ENCODE measurements at regions not wholly inside any gene's neighbourhood (a gene's known extent, or its start where the extent isn't known, plus 50 kb on each side); places are given as distances from the start of the nearest gene placed in this dataset.

DNA sequence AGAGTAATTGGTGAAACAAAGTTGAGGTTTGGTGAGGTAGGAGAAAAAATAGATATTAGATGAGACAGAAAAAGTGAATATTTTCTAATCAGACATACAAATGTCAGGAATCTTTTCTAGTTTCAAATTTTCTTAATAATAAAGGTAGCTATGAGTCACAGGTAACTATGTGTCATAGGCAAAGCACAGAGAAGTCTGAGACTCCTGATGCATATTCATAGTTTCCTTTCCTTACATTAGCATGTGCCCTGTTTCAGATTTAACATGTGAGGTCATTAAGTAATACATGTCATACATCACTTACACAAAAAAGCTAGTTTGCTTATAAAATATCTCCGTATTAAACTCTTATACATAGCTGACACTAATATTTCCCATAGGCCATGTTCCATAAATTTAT is 1141.3 kb upstream of the PCDH20 start:
- Mint-ChIP-seq H3K4me3 (ENCODE audit: unreplicated experiment) (no peak overlapping the region), H3K4me1 (ENCODE audit: low read depth) (no peaks in the 10 kb centered on the region), H3K27me3 (ENCODE audit: low read depth) (no peaks in the 10 kb centered on the region), H3K27ac (ENCODE audit: unreplicated experiment) (no peak overlapping the region), H3K9me3 (ENCODE audit: low read depth) (peaks cover 5% of the 10 kb centered on the region), H3K36me3 (ENCODE audit: low read depth) (no peaks in the 10 kb centered on the region)
- TF ChIP-seq, protein P1, sequence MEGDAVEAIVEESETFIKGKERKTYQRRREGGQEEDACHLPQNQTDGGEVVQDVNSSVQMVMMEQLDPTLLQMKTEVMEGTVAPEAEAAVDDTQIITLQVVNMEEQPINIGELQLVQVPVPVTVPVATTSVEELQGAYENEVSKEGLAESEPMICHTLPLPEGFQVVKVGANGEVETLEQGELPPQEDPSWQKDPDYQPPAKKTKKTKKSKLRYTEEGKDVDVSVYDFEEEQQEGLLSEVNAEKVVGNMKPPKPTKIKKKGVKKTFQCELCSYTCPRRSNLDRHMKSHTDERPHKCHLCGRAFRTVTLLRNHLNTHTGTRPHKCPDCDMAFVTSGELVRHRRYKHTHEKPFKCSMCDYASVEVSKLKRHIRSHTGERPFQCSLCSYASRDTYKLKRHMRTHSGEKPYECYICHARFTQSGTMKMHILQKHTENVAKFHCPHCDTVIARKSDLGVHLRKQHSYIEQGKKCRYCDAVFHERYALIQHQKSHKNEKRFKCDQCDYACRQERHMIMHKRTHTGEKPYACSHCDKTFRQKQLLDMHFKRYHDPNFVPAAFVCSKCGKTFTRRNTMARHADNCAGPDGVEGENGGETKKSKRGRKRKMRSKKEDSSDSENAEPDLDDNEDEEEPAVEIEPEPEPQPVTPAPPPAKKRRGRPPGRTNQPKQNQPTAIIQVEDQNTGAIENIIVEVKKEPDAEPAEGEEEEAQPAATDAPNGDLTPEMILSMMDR (IDR thresholded peaks at IDR 0.05) = no peak
- DNase-seq (ENCODE audit: low spot score) = no peak

DNA sequence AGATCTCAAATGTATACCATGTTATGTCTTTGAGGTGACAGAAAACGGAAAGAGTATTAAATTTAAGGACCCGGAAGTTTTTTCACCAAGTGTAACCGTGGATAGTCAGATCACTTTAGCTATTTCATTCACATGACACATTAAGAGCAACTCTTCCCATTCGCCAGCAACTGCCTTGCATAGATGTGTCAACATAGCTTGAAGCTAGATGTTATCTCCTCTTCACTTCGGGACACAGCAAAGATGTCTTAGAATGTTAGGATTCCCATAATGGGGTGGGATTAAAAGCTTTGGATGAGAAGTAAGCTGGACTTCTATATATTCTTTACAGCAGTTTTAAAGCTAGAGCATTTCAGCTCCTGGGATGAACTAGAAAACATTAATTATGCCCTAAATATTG is 1135.9 kb upstream of the PCDH20 start:
- Mint-ChIP-seq H3K4me3 (ENCODE audit: unreplicated experiment) (no peak overlapping the region), H3K9me3 (ENCODE audit: low read depth) (peaks cover 5% of the 10 kb centered on the region), H3K4me1 (ENCODE audit: low read depth) (no peaks in the 10 kb centered on the region), H3K36me3 (ENCODE audit: low read depth) (no peaks in the 10 kb centered on the region), H3K27me3 (ENCODE audit: low read depth) (no peaks in the 10 kb centered on the region), H3K27ac (ENCODE audit: unreplicated experiment) (no peak overlapping the region)
- TF ChIP-seq, protein P1 (IDR thresholded peaks at IDR 0.05) = no peak
- DNase-seq (ENCODE audit: low spot score) = no peak

DNA sequence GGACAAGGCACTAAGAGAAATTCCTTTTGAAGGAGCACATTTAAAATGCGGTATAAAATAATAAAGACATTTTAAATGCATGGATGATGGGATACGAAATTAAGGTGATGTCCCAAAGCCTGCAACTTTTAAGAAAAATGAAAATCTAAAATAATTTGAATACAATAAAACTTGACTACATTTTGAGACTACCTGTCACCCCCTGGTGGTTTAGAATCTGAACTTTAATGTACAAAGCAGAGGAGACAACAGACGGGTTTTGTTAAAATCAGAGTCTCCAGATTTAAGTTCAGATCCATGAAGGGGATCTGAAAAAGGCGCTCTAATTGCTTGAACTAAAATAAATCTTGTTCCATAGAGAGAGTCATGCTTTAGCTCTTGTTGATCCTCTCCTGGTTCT is 1129.3 kb upstream of the PCDH20 start:
- TF ChIP-seq, protein P1 (IDR thresholded peaks at IDR 0.05) = peak; percentile 54
- no peaks in the 10 kb centered on the region for H3K9me3 Mint-ChIP-seq (ENCODE audit: low read depth)
- DNase-seq (ENCODE audit: low spot score) = no peak
- H3K36me3 Mint-ChIP-seq (ENCODE audit: low read depth) = no peaks in the 10 kb centered on the region
- H3K4me1 Mint-ChIP-seq (ENCODE audit: low read depth) = no peaks in the 10 kb centered on the region
- no peaks in the 10 kb centered on the region for H3K27me3 Mint-ChIP-seq (ENCODE audit: low read depth)
- no peak overlapping the region for H3K27ac Mint-ChIP-seq (ENCODE audit: unreplicated experiment)
- no peak overlapping the region for H3K4me3 Mint-ChIP-seq (ENCODE audit: unreplicated experiment)

DNA sequence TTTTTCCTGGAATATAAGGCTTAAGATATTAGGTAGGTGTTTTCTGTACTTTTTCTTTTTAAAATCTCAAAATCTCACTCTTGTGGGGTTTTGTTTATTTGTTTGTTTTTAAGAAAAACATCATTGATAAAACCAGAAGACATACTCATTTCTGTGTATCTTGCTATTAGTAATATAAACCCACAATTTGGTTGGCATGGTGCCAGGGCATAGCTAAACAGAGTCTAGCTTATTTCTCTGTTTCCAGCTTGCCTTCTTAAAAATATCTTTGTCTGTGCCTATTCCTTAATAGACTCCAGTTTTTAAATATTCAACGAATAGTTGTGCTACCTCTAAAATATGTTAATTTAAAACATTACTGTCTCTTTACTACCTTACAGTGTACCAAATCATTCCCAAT is 1121.9 kb upstream of the PCDH20 start:
- Mint-ChIP-seq H3K36me3 (ENCODE audit: low read depth) (no peaks in the 10 kb centered on the region), H3K9me3 (ENCODE audit: low read depth) (no peaks in the 10 kb centered on the region), H3K27ac (ENCODE audit: unreplicated experiment) (no peak overlapping the region), H3K4me3 (ENCODE audit: unreplicated experiment) (no peak overlapping the region), H3K4me1 (ENCODE audit: low read depth) (no peaks in the 10 kb centered on the region), H3K27me3 (ENCODE audit: low read depth) (no peaks in the 10 kb centered on the region)
- no peak for DNase-seq (ENCODE audit: low spot score)
- TF ChIP-seq, protein P1 (IDR thresholded peaks at IDR 0.05) = no peak

DNA sequence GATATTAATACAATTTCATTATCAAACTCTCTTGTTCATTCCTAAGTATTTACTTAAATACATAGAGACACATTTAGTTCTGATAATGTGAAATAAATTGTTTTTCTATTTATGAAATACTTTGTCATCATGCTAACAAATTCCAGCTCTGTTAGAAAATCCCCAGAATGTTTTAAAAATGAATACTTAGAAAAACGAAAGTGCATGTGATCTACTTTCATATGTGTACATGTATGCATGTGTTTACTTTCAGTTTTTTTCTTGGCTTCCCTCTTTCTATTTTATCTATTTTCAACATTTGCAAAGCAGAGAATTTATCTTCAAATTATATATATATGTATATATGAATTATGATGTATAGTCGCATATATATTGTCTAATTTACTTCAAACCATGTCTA is 1110.0 kb upstream of the PCDH20 start:
- Mint-ChIP-seq H3K27me3 (ENCODE audit: low read depth) (no peaks in the 10 kb centered on the region), H3K9me3 (ENCODE audit: low read depth) (no peaks in the 10 kb centered on the region), H3K36me3 (ENCODE audit: low read depth) (no peaks in the 10 kb centered on the region), H3K27ac (ENCODE audit: unreplicated experiment) (no peak overlapping the region), H3K4me1 (ENCODE audit: low read depth) (no peaks in the 10 kb centered on the region), H3K4me3 (ENCODE audit: unreplicated experiment) (no peak overlapping the region)
- TF ChIP-seq, protein P1 (IDR thresholded peaks at IDR 0.05) = no peak
- DNase-seq (ENCODE audit: low spot score) = no peak
